Subcutaneous abdominal adipose tissue (tissue), 5 donors: ENCODE measurements at regions not wholly inside any gene's neighbourhood (a gene's known extent, or its start where the extent isn't known, plus 50 kb on each side); places are given as distances from the start of the nearest gene placed in this dataset.

Source experiments
- H3K27ac ChIP-seq: one replicate; pipeline ENCODE4 v1.7.0; 2013; ENCODE audit warnings: low read depth, mild to moderate bottlenecking, inconsistent platforms, low read length, moderate library complexity
- H3K27me3 ChIP-seq, 5 donors: one replicate each; pipeline ENCODE4 v1.7.0; 2013; ENCODE audit warnings: low read length in 5 of 5, inconsistent platforms in 1 of 5; ENCODE audit not compliant: control insufficient read depth in 5 of 5, insufficient read depth in 4 of 5
- H3K36me3 ChIP-seq, 5 donors: one replicate each; pipeline ENCODE4 v1.7.0; 2013; ENCODE audit warnings: low read length in 5 of 5; ENCODE audit not compliant: control insufficient read depth in 5 of 5, insufficient read depth in 5 of 5
- H3K4me1 ChIP-seq, 5 donors: one replicate each; pipeline ENCODE4 v1.7.0; 2013; ENCODE audit warnings: low read length in 5 of 5, mild to moderate bottlenecking in 3 of 5, moderate library complexity in 1 of 5; ENCODE audit not compliant: control insufficient read depth in 5 of 5, insufficient read depth in 5 of 5
- H3K4me3 ChIP-seq, 5 donors: one replicate each; pipeline ENCODE4 v1.7.0; 2013; ENCODE audit warnings: low read length in 5 of 5, low read depth in 1 of 5
- H3K9ac ChIP-seq, 5 donors: one replicate each; pipeline ENCODE4 v1.7.0; 2013; ENCODE audit warnings: low read length in 5 of 5, mild to moderate bottlenecking in 4 of 5, moderate library complexity in 3 of 5
- H3K9me3 ChIP-seq, 5 donors: one replicate each; pipeline ENCODE4 v1.7.0; 2013; ENCODE audit warnings: low read length in 5 of 5; ENCODE audit not compliant: control insufficient read depth in 5 of 5
- donor health status: healthy.
- donor health status: healthy.
- donor health status: healthy.
- donor health status: healthy.
- donor health status: healthy.

DNA sequence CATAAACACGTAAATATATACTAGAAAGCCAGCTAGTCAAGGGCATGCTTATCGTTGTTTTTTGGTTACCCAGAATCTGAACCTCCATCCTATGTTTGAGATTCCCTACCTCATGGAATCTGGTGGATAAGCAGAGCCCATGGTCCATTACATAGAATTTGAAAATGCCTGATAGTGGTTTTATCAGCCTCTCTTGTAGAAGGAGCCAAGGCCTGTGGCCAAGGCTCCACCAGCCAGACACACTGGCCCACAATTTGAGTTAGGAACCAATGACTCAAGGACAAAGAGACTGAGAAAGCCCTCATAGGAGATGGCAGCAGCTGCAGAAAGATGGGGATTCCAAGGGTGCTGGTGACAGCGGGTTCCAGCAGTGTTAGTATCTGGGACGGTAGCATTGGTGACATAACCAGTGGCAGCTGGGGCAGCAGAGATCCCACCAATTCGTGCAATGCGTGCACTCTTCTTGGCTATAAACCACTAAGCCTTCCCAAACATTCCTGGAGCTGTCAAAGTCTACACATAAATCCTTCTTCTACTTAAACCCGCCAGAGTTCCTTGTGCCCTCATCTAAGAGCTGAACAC is 51.2 kb upstream of the RMDN2 start:
- peaks cover 0 to 6% (median 3%) of the 10 kb centered on the region in 5 donors for H3K27me3 ChIP-seq
- no peaks in the 10 kb centered on the region for H3K9me3 ChIP-seq
- no peak overlapping the region for H3K4me3 ChIP-seq
- no peak overlapping the region for H3K27ac ChIP-seq
- no peak overlapping the region for H3K9ac ChIP-seq
- no peaks in the 10 kb centered on the region for H3K36me3 ChIP-seq
- H3K4me1 ChIP-seq: peaks cover 0 to 30% (median 2%) of the 10 kb centered on the region in 5 donors

DNA sequence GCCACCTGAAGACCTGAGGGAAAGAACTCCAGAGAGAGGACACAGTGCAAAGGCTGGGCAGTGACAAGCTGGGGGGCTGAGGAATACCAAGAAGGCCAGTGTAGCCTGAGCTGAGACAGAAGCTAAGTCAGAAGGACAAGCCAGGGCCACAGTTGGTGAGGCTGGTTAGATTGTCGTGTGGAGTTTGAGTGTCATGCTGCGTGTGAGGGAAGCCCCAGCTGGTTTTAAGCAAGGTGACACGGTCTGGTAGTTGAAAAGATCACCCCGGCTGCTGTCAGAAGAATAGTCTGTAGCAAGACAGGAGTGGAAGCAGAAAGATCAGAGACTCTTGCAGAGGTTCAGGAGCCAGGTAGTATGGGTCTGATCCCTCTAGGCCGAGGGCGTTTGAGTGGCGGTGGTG is 50.6 kb upstream of the RMDN2 start:
- Histone ChIP-seq H3K9me3 (no peaks in the 10 kb centered on the region), H3K9ac (no peak overlapping the region), H3K4me1 (peaks cover 0 to 30% (median 2%) of the 10 kb centered on the region in 5 donors), H3K27ac (no peak overlapping the region), H3K27me3 (peaks cover 0 to 6% (median 3%) of the 10 kb centered on the region in 5 donors), H3K36me3 (no peaks in the 10 kb centered on the region), H3K4me3 (no peak overlapping the region)
